HG03565 (cell line): ENCODE measurements at regions not wholly inside any gene's neighbourhood (a gene's known extent, or its start where the extent isn't known, plus 50 kb on each side); places are given as distances from the start of the nearest gene placed in this dataset.

Experiments
- ATAC-seq: cut with Tn5 transposase; IDR thresholded peaks from one replicate; pipeline ENCODE4 v1.9.1; 2021; ENCODE audit warnings: mild to moderate bottlenecking, moderate library complexity; ENCODE audit not compliant: unreplicated experiment

GRCh38 chr1:190540366-190540765 is 62.7 kb upstream of the BRINP3 start:
- no peak for ATAC-seq

- no peak for ATAC-seq
Observed at GRCh38 chr1:190551638-190552037, 74.0 kb upstream of the BRINP3 start.

DNA sequence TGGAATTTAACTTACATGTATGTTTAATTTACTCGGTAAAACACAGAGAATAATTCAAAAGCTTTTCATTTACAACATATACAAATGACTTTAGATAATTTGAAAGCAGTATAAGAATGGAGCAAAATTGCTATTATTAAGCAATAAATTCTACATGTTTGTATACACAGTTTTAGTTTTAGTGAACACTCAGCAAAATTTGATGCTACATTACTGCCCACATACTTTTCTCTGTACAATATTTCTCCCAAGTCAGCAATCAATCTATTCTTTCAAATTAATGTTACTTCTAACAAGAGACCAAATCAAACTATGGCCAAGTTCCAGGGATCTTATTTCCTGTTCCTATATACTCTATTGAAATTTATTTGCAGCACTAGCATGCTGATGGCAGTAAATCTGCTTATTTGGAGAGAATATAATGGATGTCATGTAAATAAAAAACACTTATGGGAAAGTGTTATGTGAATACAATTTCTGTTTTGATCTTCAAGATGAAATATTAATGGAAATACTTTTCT is 82.6 kb upstream of the BRINP3 start:
- no peak for ATAC-seq

GRCh38 chr1:190563230-190563629 is 85.6 kb upstream of the BRINP3 start:
- no peak for ATAC-seq

DNA sequence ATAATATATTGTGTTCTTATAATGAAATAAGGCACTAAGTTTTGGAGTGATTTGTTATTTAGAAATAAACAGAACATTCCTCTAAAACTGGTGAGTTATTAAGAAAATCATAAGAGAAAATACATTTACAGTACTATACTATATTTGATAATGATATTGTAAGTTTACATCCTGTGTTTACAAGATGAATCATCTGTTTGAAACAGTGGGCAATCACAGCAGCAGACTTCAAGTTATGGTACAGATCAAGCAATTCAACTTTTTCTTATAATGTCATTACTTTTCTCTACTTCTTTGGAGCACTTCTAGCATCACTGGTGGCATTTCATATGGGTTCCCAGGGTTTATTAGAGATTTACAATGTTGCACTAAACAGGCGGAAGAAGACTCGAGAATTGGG is 86.5 kb upstream of the BRINP3 start:
- no peak for ATAC-seq

GRCh38 chr1:190578017-190578416 is 100.4 kb upstream of the BRINP3 start:
- no peak for ATAC-seq

- no peak for ATAC-seq
Observed at GRCh38 chr1:190578526-190578925, 100.9 kb upstream of the BRINP3 start.

DNA sequence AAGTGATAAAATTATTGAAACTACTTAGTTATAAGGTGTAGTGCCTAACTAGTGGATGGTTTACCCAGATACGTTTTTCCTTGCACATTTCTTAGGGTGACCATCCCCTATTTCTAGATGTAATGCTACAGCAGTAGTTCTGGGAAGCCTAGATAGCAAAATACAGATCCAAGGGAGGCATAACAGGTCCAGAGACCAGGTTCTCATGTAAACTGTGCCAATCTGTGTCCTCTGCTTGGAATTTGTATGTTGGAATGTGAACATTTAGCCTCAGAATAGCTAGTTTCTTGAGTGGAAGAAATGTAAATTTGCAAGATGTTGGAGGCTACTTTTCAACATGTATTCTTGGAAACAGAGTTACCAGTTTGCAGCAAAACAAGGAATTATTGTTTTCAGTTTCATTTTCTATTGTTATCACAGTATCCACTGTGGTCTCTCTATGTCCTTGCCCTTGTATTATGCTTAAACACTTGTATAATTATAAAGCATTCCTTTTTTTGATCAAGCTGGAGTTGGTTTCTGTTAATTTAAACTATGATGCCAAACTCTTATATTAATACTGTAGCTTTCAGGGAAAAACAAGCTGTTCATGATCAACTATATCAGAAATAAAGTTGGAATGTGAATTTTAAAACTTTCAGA is 102.0 kb upstream of the BRINP3 start:
- ATAC-seq = no peak

GRCh38 chr1:190583862-190584261 is 106.2 kb upstream of the BRINP3 start:
- no peak for ATAC-seq

- no peak for ATAC-seq
Observed at GRCh38 chr1:190588424-190588823, 110.8 kb upstream of the BRINP3 start.

GRCh38 chr1:190595438-190595837 is 117.8 kb upstream of the BRINP3 start:
- no peak for ATAC-seq

DNA sequence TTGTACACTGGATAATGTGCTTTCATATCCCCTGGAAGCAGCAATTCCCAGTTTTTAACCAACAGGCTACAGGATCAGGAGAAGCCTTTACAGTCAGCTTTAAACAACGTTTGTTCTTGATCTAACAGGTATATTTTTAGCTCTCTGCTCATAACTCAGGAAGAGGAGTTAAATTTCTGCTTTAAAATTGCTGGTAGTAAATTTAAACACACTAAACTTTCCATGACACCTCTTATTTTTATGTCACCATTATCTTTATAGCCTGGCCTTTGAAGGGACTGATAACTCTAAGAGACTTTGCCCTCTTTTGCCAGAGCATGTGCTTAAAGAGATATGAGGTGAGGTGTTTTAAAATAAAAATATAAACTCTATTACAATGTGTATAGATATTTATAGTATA is 119.6 kb upstream of the BRINP3 start:
- ATAC-seq = no peak

DNA sequence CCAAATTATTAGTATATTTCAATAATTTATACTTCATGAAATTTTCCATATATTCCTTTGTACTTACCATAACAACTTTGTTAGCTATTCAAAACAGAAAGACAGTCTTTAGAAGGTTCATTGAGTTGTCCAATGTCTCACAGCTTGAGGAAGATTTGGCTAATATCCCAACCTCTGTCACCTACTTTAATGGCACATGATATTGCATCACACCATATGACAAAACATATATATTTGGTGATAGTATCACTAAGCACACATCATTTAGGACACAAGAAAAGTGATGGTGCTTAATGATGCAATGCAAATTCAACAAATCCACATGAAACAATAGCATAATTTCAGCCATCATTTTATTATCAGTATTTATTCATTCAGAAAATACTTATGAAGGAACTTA is 122.0 kb upstream of the BRINP3 start:
- ATAC-seq = no peak

- no peak for ATAC-seq
Observed at GRCh38 chr1:190602325-190602724, 124.7 kb upstream of the BRINP3 start.

GRCh38 chr1:190608282-190608681 is 130.6 kb upstream of the BRINP3 start:
- no peak for ATAC-seq

- ATAC-seq = no peak
Observed at GRCh38 chr1:190615818-190616217, 138.2 kb upstream of the BRINP3 start.

DNA sequence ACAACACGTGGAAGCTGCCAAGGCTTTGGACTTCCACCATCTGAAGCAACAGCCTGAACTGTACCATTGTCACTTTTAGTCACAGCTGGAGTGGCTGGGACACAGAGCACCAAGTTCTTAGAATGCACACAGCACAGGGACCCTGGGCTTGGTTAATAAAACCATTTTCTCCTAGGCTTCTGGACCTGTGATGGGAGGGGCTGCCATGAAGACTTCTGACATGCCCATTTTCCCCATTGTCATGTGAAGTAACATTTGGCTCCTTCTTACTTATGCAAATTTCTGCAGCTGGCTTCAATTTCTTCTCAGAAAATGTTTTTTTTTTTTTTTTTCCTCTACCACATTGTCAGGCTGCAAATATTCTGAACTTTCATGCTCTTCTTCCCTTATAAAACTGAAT is 138.6 kb upstream of the BRINP3 start:
- ATAC-seq = no peak

DNA sequence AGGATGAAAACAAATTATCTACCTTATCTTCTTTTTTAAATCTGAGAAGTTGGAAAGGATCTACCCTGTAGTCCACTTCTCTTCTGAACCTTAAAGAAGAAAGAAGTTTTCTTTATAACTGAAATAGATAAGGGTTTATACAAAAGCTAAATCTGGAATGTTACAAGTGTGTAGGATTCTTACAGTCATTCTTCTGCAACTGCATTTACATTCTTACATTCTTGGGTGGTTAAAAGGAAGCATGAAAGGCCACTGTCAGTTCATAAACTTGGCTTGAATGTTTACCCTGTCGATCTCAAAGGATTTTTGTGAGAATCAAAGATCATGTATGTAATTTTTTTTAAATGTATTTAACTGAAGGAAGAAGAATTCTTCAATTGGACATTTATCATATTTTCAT is 142.1 kb upstream of the BRINP3 start:
- ATAC-seq = no peak

DNA sequence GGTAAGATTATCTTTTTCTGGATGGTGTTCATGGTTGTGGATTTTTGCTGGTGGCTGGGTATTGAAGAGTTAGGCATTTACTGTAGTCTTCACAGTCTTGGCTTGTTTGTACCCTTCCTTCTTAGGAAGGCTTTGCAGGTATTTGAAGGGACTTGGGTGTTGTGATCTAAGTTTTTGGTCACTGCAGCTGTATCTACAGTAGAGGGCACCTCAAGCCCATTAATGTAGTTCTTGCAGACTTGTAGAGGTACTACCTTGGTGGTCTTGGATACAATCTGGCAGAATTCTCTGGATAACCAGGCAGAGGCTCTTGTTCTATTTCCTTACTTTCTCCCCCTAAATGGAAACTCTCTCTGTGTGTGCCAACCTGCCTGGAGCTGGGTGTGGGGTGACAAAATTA is 155.8 kb upstream of the BRINP3 start:
- ATAC-seq = no peak

DNA sequence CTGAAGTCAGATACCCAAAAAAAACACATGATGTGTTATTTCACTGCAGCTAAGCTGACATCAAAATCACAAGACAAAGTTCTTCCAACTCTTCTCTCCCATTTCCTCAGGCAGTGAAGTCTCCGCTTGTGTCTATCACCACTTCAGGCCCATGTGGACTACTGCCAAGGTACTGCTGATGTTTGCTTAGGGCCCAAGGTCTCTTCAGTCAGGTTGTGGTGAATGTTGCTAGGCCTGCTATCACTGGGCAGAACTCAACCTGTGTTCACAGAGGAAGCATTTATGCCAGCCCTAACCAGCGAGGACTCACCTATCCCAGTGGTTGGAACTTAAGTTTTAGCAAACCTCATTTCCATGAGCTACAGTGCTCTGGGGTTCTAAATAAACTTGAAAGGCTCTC is 156.5 kb upstream of the BRINP3 start:
- ATAC-seq = no peak

- no peak for ATAC-seq
Observed at GRCh38 chr1:190649553-190649952, 171.9 kb upstream of the BRINP3 start.

- ATAC-seq = no peak
Observed at GRCh38 chr1:190658907-190659306, 181.2 kb upstream of the BRINP3 start.

DNA sequence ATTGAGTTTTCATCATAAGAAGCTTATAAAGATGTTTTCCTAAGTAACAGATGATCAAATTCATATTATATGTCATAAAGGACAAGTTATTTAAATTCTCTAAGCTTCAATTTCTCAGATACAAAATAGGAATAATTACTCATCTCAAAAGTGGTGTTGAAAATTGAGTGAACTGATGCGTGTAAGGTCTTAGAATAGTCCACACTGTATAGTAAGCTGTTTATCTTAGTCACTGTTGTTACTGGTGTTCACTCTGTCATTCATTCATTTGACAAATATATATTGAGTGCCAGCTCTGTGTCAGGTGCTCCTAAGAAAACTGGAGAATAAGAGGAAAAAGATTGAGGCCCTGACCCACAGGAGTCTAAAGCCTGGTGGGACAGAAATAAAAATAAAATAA is 186.3 kb upstream of the BRINP3 start:
- peak; percentile 63 for ATAC-seq
